T-helper 2 cell treated with Interferon-gamma antibody and Interleukin-4, amounts not matched to agents 5 μg/mL and 100 μg/mL, for 36 hours (primary cell): ENCODE measurements at regions not wholly inside any gene's neighbourhood (a gene's known extent, or its start where the extent isn't known, plus 50 kb on each side); places are given as distances from the start of the nearest gene placed in this dataset.

ENCODE experiments used
- DNase-seq: peaks from one replicate; pipeline ENCODE4 v3.0.0; 2021; ENCODE audit warnings: low spot score
- H3K27ac Mint-ChIP-seq: one replicate; pipeline ENCODE4 v1.8.0; 2021; ENCODE audit warnings: mild to moderate bottlenecking, mixed read lengths
- H3K27me3 Mint-ChIP-seq: one replicate; pipeline ENCODE4 v1.8.0; 2021; ENCODE audit warnings: low read depth, mixed read lengths
- H3K36me3 Mint-ChIP-seq: one replicate; pipeline ENCODE4 v1.8.0; 2021; ENCODE audit warnings: low read depth, mixed read lengths
- H3K4me1 Mint-ChIP-seq: one replicate; pipeline ENCODE4 v1.8.0; 2021; ENCODE audit warnings: low read depth, mixed read lengths
- H3K4me3 Mint-ChIP-seq: one replicate; pipeline ENCODE4 v1.8.0; 2022; ENCODE audit warnings: mild to moderate bottlenecking, moderate library complexity, mixed read lengths
- H3K9me3 Mint-ChIP-seq: one replicate; pipeline ENCODE4 v1.8.0; 2021; ENCODE audit warnings: mixed read lengths

- Mint-ChIP-seq H3K9me3 (no peaks in the 10 kb centered on the region), H3K4me3 (no peak overlapping the region), H3K27me3 (no peaks in the 10 kb centered on the region), H3K27ac (no peak overlapping the region), H3K36me3 (no peaks in the 10 kb centered on the region), H3K4me1 (no peaks in the 10 kb centered on the region)
- DNase-seq, result no peak
Observed at GRCh38 chr2:236884569-236885175, 201.0 kb upstream of the COPS8 start.

- H3K9me3 Mint-ChIP-seq, result no peaks in the 10 kb centered on the region
- H3K4me1 Mint-ChIP-seq, result no peaks in the 10 kb centered on the region
- H3K4me3 Mint-ChIP-seq, result no peak overlapping the region
- H3K27me3 Mint-ChIP-seq, result no peaks in the 10 kb centered on the region
- H3K27ac Mint-ChIP-seq, result no peak overlapping the region
- DNase-seq, result no peak
- no peaks in the 10 kb centered on the region for H3K36me3 Mint-ChIP-seq
Observed at GRCh38 chr2:236886456-236886855, 199.2 kb upstream of the COPS8 start.

- H3K36me3 Mint-ChIP-seq, result no peaks in the 10 kb centered on the region
- H3K27ac Mint-ChIP-seq, result no peak overlapping the region
- H3K9me3 Mint-ChIP-seq, result no peaks in the 10 kb centered on the region
- no peak for DNase-seq
- no peaks in the 10 kb centered on the region for H3K27me3 Mint-ChIP-seq
- no peaks in the 10 kb centered on the region for H3K4me1 Mint-ChIP-seq
- H3K4me3 Mint-ChIP-seq, result no peak overlapping the region
Observed at GRCh38 chr2:236887531-236887930, 198.2 kb upstream of the COPS8 start.

GRCh38 chr2:236887953-236888793, 197.5 kb upstream of the COPS8 start:
- H3K27ac Mint-ChIP-seq, result no peak overlapping the region
- no peaks in the 10 kb centered on the region for H3K36me3 Mint-ChIP-seq
- no peak for DNase-seq
- H3K27me3 Mint-ChIP-seq, result peaks cover 3% of the 10 kb centered on the region
- H3K4me1 Mint-ChIP-seq, result no peaks in the 10 kb centered on the region
- H3K4me3 Mint-ChIP-seq, result no peak overlapping the region
- H3K9me3 Mint-ChIP-seq, result no peaks in the 10 kb centered on the region

- no peak for DNase-seq
- H3K4me1 Mint-ChIP-seq, result no peaks in the 10 kb centered on the region
- no peaks in the 10 kb centered on the region for H3K9me3 Mint-ChIP-seq
- H3K36me3 Mint-ChIP-seq, result no peaks in the 10 kb centered on the region
- H3K27ac Mint-ChIP-seq, result no peak overlapping the region
- H3K27me3 Mint-ChIP-seq, result peaks cover 3% of the 10 kb centered on the region
- no peak overlapping the region for H3K4me3 Mint-ChIP-seq
Observed at GRCh38 chr2:236888794-236889780, 196.6 kb upstream of the COPS8 start.

- H3K9me3 Mint-ChIP-seq, result no peaks in the 10 kb centered on the region
- H3K27ac Mint-ChIP-seq, result no peak overlapping the region
- H3K27me3 Mint-ChIP-seq, result peaks cover 5% of the 10 kb centered on the region
Observed at GRCh38 chr2:236889791-236890704, 195.6 kb upstream of the COPS8 start.

GRCh38 chr2:236892721-236893120, 193.0 kb upstream of the COPS8 start:
- no peaks in the 10 kb centered on the region for H3K4me1 Mint-ChIP-seq
- no peaks in the 10 kb centered on the region for H3K9me3 Mint-ChIP-seq
- H3K27me3 Mint-ChIP-seq, result peaks cover 5% of the 10 kb centered on the region
- no peaks in the 10 kb centered on the region for H3K36me3 Mint-ChIP-seq
- no peak overlapping the region for H3K27ac Mint-ChIP-seq
- no peak for DNase-seq
- H3K4me3 Mint-ChIP-seq, result no peak overlapping the region

More at GRCh38 chr2:236889791-236890704, 195.6 kb upstream of the COPS8 start:
- Mint-ChIP-seq H3K4me3 (no peak overlapping the region), H3K36me3 (no peaks in the 10 kb centered on the region), H3K4me1 (no peaks in the 10 kb centered on the region)
- no peak for DNase-seq

GRCh38 chr2:236894791-236895190, 190.9 kb upstream of the COPS8 start:
- Mint-ChIP-seq H3K36me3 (no peaks in the 10 kb centered on the region), H3K27ac (no peak overlapping the region), H3K27me3 (peaks cover 5% of the 10 kb centered on the region), H3K9me3 (no peaks in the 10 kb centered on the region), H3K4me3 (no peak overlapping the region), H3K4me1 (no peaks in the 10 kb centered on the region)
- DNase-seq, result no peak

- Mint-ChIP-seq H3K9me3 (no peaks in the 10 kb centered on the region), H3K4me3 (no peak overlapping the region), H3K27ac (no peak overlapping the region), H3K36me3 (no peaks in the 10 kb centered on the region), H3K27me3 (peaks cover 6% of the 10 kb centered on the region), H3K4me1 (no peaks in the 10 kb centered on the region)
- no peak for DNase-seq
Observed at GRCh38 chr2:236895497-236895896, 190.2 kb upstream of the COPS8 start.

- H3K4me1 Mint-ChIP-seq, result no peaks in the 10 kb centered on the region
- no peak for DNase-seq
- no peak overlapping the region for H3K27ac Mint-ChIP-seq
- no peaks in the 10 kb centered on the region for H3K9me3 Mint-ChIP-seq
- no peak overlapping the region for H3K4me3 Mint-ChIP-seq
- H3K36me3 Mint-ChIP-seq, result no peaks in the 10 kb centered on the region
- H3K27me3 Mint-ChIP-seq, result peaks cover 7% of the 10 kb centered on the region
Observed at GRCh38 chr2:236896688-236897087, 189.0 kb upstream of the COPS8 start.

GRCh38 chr2:236899146-236899545, 186.5 kb upstream of the COPS8 start:
- Mint-ChIP-seq H3K4me1 (no peaks in the 10 kb centered on the region), H3K27me3 (peaks cover 5% of the 10 kb centered on the region), H3K36me3 (no peaks in the 10 kb centered on the region), H3K27ac (no peak overlapping the region), H3K9me3 (no peaks in the 10 kb centered on the region), H3K4me3 (no peak overlapping the region)
- DNase-seq, result no peak

- Mint-ChIP-seq H3K9me3 (no peaks in the 10 kb centered on the region), H3K4me1 (no peaks in the 10 kb centered on the region), H3K36me3 (no peaks in the 10 kb centered on the region), H3K27me3 (peaks cover 2% of the 10 kb centered on the region), H3K4me3 (no peak overlapping the region), H3K27ac (no peak overlapping the region)
- DNase-seq, result no peak
Observed at GRCh38 chr2:236899950-236900640, 185.6 kb upstream of the COPS8 start.

GRCh38 chr2:236901956-236902355, 183.7 kb upstream of the COPS8 start:
- Mint-ChIP-seq H3K36me3 (no peaks in the 10 kb centered on the region), H3K4me3 (no peak overlapping the region), H3K4me1 (no peaks in the 10 kb centered on the region), H3K27me3 (peaks cover 2% of the 10 kb centered on the region), H3K27ac (no peak overlapping the region), H3K9me3 (no peaks in the 10 kb centered on the region)
- no peak for DNase-seq
